HFF-Myc (cell line): ENCODE measurements at regions not wholly inside any gene's neighbourhood (a gene's known extent, or its start where the extent isn't known, plus 50 kb on each side); places are given as distances from the start of the nearest gene placed in this dataset.

Source experiments
- DNase-seq: peaks from one replicate; pipeline ENCODE4 v3.0.0-alpha.2; 2011; ENCODE audit warnings: low read depth; ENCODE audit errors: extremely low read depth
- H3K4me3 ChIP-seq: replicated peaks from 2 replicates; pipeline ENCODE4 v1.5.1; 2011; ENCODE audit warnings: low read depth, mild to moderate bottlenecking, control low read depth, low read length
- CTCF ChIP-seq: IDR thresholded peaks from 2 replicates; pipeline ENCODE4 v1.5.1; 2012; ENCODE audit warnings: mild to moderate bottlenecking, low read depth, low read length, control low read depth; ENCODE audit errors: missing control alignments

DNA sequence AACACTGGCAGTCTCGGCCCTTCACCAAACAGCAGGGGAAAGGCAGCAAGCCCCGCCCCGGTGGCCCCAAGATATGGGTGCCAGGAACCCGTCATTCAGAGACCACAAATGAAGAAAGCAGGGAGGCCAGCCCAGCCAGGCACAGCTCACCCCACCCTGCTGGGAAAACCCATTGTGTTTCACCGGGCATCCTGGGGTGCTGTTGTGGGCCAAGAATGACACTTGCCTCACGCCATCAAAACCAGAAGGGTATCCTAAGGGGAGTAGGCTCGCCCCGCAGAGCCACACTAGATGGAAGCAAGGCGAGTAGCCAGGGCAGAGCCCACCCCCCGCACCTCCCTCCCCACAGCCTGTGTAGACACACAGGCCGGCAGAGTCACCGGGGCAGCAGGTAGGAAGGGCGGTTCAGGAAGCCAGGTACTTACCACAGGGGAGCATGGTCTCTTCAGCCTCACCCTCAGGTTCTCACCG lies 72.5 kb upstream of the KCNMA1 start:
- no peak for DNase-seq
- H3K4me3 ChIP-seq = no peak overlapping the region
- TF ChIP-seq CTCF = no peak

- DNase-seq = no peak
- no peak overlapping the region for H3K4me3 ChIP-seq
Measured at GRCh38 chr10:77707570-77707969, 70.0 kb upstream of the KCNMA1 start.

DNA sequence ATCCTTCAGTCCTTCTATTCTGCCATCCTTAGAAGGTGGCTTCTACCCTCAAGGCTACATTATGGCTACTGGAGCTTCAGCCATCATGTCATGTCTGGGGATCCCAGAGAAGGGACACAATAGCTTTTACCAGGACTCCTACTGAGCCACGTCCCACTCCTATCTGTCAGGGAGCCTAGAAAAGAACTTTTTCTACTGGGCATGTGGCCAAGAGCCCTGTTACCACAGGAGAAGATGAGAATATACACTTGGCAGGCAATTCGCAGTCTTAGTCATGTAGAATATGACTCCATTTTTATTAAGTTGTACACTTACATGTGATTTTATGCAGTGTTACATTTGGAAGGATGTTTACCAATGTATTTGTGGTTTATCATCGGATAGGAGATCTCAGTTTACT lies 64.6 kb upstream of the KCNMA1 start:
- TF ChIP-seq CTCF = no peak
- DNase-seq = peak; percentile 66
- H3K4me3 ChIP-seq = no peak overlapping the region

More at GRCh38 chr10:77707570-77707969, 70.0 kb upstream of the KCNMA1 start:
- TF ChIP-seq CTCF = no peak

GRCh38 chr10:77700086-77700485 lies 62.5 kb upstream of the KCNMA1 start:
- no peak for TF ChIP-seq CTCF
- H3K4me3 ChIP-seq = no peak overlapping the region
- DNase-seq = no peak

DNA sequence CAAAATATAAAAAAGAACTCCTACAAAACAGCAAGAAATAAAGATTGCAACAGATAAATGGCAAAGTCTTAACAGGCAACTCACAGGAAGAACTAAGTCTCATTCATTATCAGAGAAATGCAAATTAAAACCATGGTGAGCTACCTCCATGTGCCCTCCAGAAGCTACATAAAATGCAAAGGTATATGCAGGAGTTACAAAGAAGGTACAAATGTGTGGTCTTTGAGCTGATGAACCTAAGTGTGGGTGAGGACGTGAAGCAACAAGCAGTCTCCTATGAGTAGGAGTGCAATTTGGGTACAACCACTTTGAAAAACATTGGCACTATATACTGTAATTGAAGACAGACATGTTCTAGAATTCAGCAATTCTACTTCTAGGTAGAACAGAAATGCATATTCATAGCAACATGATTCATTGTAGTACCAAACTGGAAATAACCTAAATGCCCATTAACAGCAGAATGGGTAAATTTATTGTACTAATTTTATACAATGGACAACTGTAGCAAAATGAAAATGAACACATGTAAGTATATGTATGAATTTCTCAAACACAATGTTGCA lies 61.6 kb upstream of the KCNMA1 start:
- no peak overlapping the region for H3K4me3 ChIP-seq
- TF ChIP-seq CTCF = no peak
- no peak for DNase-seq

GRCh38 chr10:77698267-77698931 lies 60.8 kb upstream of the KCNMA1 start:
- H3K4me3 ChIP-seq = no peak overlapping the region
- no peak for TF ChIP-seq CTCF
- no peak for DNase-seq
